ENCODE measurements at regions not wholly inside any gene's neighbourhood (a gene's known extent, or its start where the extent isn't known, plus 50 kb on each side); places are given as distances from the start of the nearest gene placed in this dataset.

DNA sequence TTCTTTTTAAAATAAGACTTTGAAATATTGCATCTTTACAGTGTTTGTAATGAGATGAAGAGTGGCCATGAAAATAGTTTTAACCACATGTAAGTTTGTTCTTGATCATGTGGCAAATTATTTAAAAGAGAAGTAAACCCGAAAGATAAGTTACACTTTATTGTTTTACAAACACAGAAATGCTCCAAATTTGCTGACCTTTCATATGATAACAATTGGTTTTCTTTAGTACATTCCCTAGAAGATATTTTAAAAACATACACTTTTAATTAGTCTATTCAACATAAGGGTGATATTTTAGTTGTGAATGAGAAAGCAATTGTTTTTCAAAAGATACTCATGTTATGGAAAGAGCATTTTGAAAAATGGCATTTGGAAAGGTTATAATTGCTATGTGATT is 287.7 kb downstream of the PSAT1 start:
- Histone ChIP-seq H3K27ac (no peak overlapping the region), H3K4me3 (replicated peaks in 1 of 3) (no peak overlapping the region), H3K4me1 (no peaks in the 10 kb centered on the region), H3K27me3 (no peaks in the 10 kb centered on the region), H3K9me3 (no peaks in the 10 kb centered on the region), H3K36me3 (no peaks in the 10 kb centered on the region)
- TF ChIP-seq CTCF (IDR thresholded peaks at IDR 0.05) = no peak
- no peak for TF ChIP-seq POLR2A (IDR thresholded peaks at IDR 0.05)
- 91 to 95% methylated on average over 1 of the region's 1 CpG for WGBS, 2 donors
- intact Hi-C loops (cut with DNase I) = no loop called here
- no peak for DNase-seq

DNA sequence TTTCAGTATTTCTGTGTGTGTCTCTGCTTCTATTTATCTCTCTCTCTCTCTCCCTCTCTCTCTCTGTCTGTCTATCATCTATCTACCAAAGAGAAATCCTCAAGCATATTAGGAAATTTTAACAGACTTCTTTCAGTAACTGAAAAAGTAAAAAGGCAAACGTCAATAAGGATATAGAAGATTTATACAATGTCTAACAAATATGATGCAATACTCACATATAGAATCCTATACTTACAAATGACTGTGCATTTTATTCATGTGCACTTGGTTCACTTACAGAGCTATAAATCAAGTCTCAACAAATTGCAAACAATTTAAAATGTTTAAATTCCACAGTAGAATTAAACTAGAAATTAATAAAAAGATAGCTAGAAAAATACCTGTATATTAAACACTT is 289.0 kb downstream of the PSAT1 start:
- no peaks in the 10 kb centered on the region for H3K27me3 ChIP-seq
- no peaks in the 10 kb centered on the region for H3K4me1 ChIP-seq
- 92 to 95% methylated on average over 1 of the region's 1 CpG for WGBS, 2 donors
- no peaks in the 10 kb centered on the region for H3K9me3 ChIP-seq
- intact Hi-C loops (cut with DNase I) = no loop called here
- H3K36me3 ChIP-seq = no peaks in the 10 kb centered on the region
- TF ChIP-seq POLR2A (IDR thresholded peaks at IDR 0.05) (no peak), CTCF (IDR thresholded peaks at IDR 0.05) (no peak)
- DNase-seq = no peak
- no peak overlapping the region for H3K27ac ChIP-seq
- no peak overlapping the region for H3K4me3 ChIP-seq (replicated peaks in 1 of 3)

- Histone ChIP-seq H3K27me3 (no peaks in the 10 kb centered on the region), H3K4me3 (replicated peaks in 1 of 3) (no peak overlapping the region), H3K9me3 (no peaks in the 10 kb centered on the region), H3K36me3 (no peaks in the 10 kb centered on the region), H3K27ac (no peak overlapping the region), H3K4me1 (no peaks in the 10 kb centered on the region)
- intact Hi-C loops (cut with DNase I) = no loop called here
- TF ChIP-seq POLR2A (IDR thresholded peaks at IDR 0.05) (no peak), CTCF (IDR thresholded peaks at IDR 0.05) (no peak)
- WGBS, 2 donors = 56 to 71% methylated on average over 1 of the region's 1 CpG
- no peak for DNase-seq
Observed at GRCh38 chr9:78590068-78590467, 293.1 kb downstream of the PSAT1 start.

GRCh38 chr9:78592811-78593210 is 295.9 kb downstream of the PSAT1 start:
- intact Hi-C loops (cut with DNase I) = no loop called here
- H3K9me3 ChIP-seq = no peaks in the 10 kb centered on the region
- no peaks in the 10 kb centered on the region for H3K4me1 ChIP-seq
- no peak for TF ChIP-seq POLR2A (IDR thresholded peaks at IDR 0.05)
- TF ChIP-seq CTCF (IDR thresholded peaks at IDR 0.05) = no peak
- H3K27ac ChIP-seq = no peak overlapping the region
- no peak for DNase-seq
- H3K36me3 ChIP-seq = no peaks in the 10 kb centered on the region
- no peaks in the 10 kb centered on the region for H3K27me3 ChIP-seq
- H3K4me3 ChIP-seq (replicated peaks in 1 of 3) = no peak overlapping the region

GRCh38 chr9:78595200-78595945 is 298.4 kb downstream of the PSAT1 start:
- intact Hi-C loops (cut with DNase I) = no loop called here
- 61 to 64% methylated on average over 2 to 5 of the region's 5 CpGs for WGBS, 2 donors
- H3K9me3 ChIP-seq = no peaks in the 10 kb centered on the region
- H3K36me3 ChIP-seq = no peaks in the 10 kb centered on the region
- H3K27ac ChIP-seq = no peak overlapping the region
- TF ChIP-seq POLR2A (IDR thresholded peaks at IDR 0.05) (no peak), CTCF (IDR thresholded peaks at IDR 0.05) (no peak)
- H3K4me3 ChIP-seq (replicated peaks in 1 of 3) = no peak overlapping the region
- no peak for DNase-seq
- no peaks in the 10 kb centered on the region for H3K27me3 ChIP-seq
- no peaks in the 10 kb centered on the region for H3K4me1 ChIP-seq

All from thyroid gland (tissue), 4 donors.